ENCODE measurements at regions not wholly inside any gene's neighbourhood (a gene's known extent, or its start where the extent isn't known, plus 50 kb on each side); places are given as distances from the start of the nearest gene placed in this dataset.
"Not testable (repeated sequence)": the region's sequence is repeated elsewhere in the genome, so short reads cannot be mapped to it uniquely, and the experiment has no call there.

- H3K27me3 ChIP-seq (replicated peaks; ENCODE audit: insufficient read depth), result no peaks in the 10 kb centered on the region
- H3K4me3 ChIP-seq, result no peak overlapping the region
- WGBS, result 63% methylated on average over 4 of the region's 4 CpGs
- DNase-seq (ENCODE audit: low spot score), result no peak
- TF ChIP-seq POLR2A (IDR thresholded peaks at IDR 0.05), result no peak
- no peak for TF ChIP-seq POLR2AphosphoS5 (IDR thresholded peaks at IDR 0.05)
- no peak for TF ChIP-seq CTCF (IDR thresholded peaks at IDR 0.05)
- H3K27ac ChIP-seq, result no peak overlapping the region
- no peaks in the 10 kb centered on the region for H3K9me3 ChIP-seq
- no peaks in the 10 kb centered on the region for H3K4me1 ChIP-seq (replicated peaks)
- no peaks in the 10 kb centered on the region for H3K36me3 ChIP-seq
- intact Hi-C loops (cut with DNase I), result loop anchor here (10.0 kb wide), 1 partner anchor 105 kb away; the partner anchor contains the start of gene DLG1
These were observed 101.1 kb upstream of the DLG1 start for GRCh38 chr3:197399486-197399885.

GRCh38 chr3:197398286-197398878 is 100.0 kb upstream of the DLG1 start:
- intact Hi-C loops (cut with DNase I), result loop anchor here (10.0 kb wide), 1 partner anchor 104 kb away; the partner anchor contains the start of gene DLG1
- no peaks in the 10 kb centered on the region for H3K27me3 ChIP-seq (replicated peaks; ENCODE audit: insufficient read depth)
- no peak for TF ChIP-seq CTCF (IDR thresholded peaks at IDR 0.05)
- no peak for TF ChIP-seq POLR2AphosphoS5 (IDR thresholded peaks at IDR 0.05)
- TF ChIP-seq POLR2A (IDR thresholded peaks at IDR 0.05), result no peak
- 75% methylated on average over 6 of the region's 6 CpGs for WGBS
- no peaks in the 10 kb centered on the region for H3K36me3 ChIP-seq
- no peaks in the 10 kb centered on the region for H3K4me1 ChIP-seq (replicated peaks)
- no peak overlapping the region for H3K27ac ChIP-seq
- no peak overlapping the region for H3K4me3 ChIP-seq
- DNase-seq (ENCODE audit: low spot score), result no peak
- H3K9me3 ChIP-seq, result no peaks in the 10 kb centered on the region

GRCh38 chr3:197397838-197398237 is 99.4 kb upstream of the DLG1 start:
- 71% methylated on average over 9 of the region's 9 CpGs for WGBS
- Histone ChIP-seq H3K27ac (no peak overlapping the region), H3K4me3 (no peak overlapping the region), H3K27me3 (replicated peaks; ENCODE audit: insufficient read depth) (no peaks in the 10 kb centered on the region), H3K4me1 (replicated peaks) (no peaks in the 10 kb centered on the region), H3K9me3 (no peaks in the 10 kb centered on the region), H3K36me3 (no peaks in the 10 kb centered on the region)
- intact Hi-C loops (cut with DNase I), result loop anchor here (10.0 kb wide), 1 partner anchor 103 kb away; the partner anchor contains the start of gene DLG1
- TF ChIP-seq CTCF (IDR thresholded peaks at IDR 0.05), result no peak
- no peak for TF ChIP-seq POLR2A (IDR thresholded peaks at IDR 0.05)
- no peak for TF ChIP-seq POLR2AphosphoS5 (IDR thresholded peaks at IDR 0.05)
- DNase-seq (ENCODE audit: low spot score), result no peak

GRCh38 chr3:197394464-197395321 is 96.3 kb upstream of the DLG1 start:
- 19% methylated on average over 25 of the region's 25 CpGs for WGBS
- Histone ChIP-seq H3K27ac (peak overlapping the region; percentile 64), H3K4me3 (no peak overlapping the region), H3K27me3 (replicated peaks; ENCODE audit: insufficient read depth) (no peaks in the 10 kb centered on the region), H3K4me1 (replicated peaks) (no peaks in the 10 kb centered on the region), H3K9me3 (no peaks in the 10 kb centered on the region), H3K36me3 (no peaks in the 10 kb centered on the region)
- DNase-seq (ENCODE audit: low spot score), result peak; percentile 82
- no peak for TF ChIP-seq POLR2A (IDR thresholded peaks at IDR 0.05)
- peak; percentile 69 for TF ChIP-seq POLR2AphosphoS5 (IDR thresholded peaks at IDR 0.05)
- no peak for TF ChIP-seq CTCF (IDR thresholded peaks at IDR 0.05)
- intact Hi-C loops (cut with DNase I), result loop anchor here (5.0 to 10.0 kb wide), 2 partner anchors 42 to 100 kb away; partner anchors contain the start of gene DLG1

- not testable (repeated sequence) for H3K27me3 ChIP-seq (replicated peaks; ENCODE audit: insufficient read depth); H3K4me1 ChIP-seq (replicated peaks); H3K9me3 ChIP-seq; DNase-seq (ENCODE audit: low spot score); H3K36me3 ChIP-seq; H3K4me3 ChIP-seq
- H3K27ac ChIP-seq, result peak overlapping the region; percentile 64
- WGBS, result 75% methylated on average over 8 of the region's 8 CpGs
- intact Hi-C loops (cut with DNase I), result loop anchor here (5.0 to 10.0 kb wide), 2 partner anchors 42 to 99 kb away; partner anchors contain the start of gene DLG1
These were observed 95.7 kb upstream of the DLG1 start for GRCh38 chr3:197394126-197394463.
